ENCODE measurements at regions not wholly inside any gene's neighbourhood (a gene's known extent, or its start where the extent isn't known, plus 50 kb on each side); places are given as distances from the start of the nearest gene placed in this dataset.

DNA sequence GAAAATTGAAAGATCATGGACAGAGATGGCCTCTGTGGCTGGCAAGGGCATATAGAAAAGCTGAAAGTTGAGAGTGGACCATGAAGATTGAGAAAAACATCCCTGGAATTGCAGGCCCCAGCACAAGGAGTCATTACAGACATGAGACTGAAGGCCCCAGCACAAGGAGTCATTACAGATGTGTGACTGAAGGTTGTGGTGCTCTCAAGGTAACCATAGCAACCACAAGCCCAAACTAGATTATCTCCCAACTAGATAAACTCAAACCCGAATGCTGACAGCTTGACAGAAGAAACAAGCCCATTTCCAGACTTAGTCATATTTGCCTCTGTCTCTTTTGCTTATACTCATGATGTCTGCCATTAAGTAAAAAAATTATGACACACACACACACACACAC is 1252.1 kb upstream of the ADGRL4 start:
- no peak overlapping the region for H3K4me3 Mint-ChIP-seq
- TF ChIP-seq, protein P1, sequence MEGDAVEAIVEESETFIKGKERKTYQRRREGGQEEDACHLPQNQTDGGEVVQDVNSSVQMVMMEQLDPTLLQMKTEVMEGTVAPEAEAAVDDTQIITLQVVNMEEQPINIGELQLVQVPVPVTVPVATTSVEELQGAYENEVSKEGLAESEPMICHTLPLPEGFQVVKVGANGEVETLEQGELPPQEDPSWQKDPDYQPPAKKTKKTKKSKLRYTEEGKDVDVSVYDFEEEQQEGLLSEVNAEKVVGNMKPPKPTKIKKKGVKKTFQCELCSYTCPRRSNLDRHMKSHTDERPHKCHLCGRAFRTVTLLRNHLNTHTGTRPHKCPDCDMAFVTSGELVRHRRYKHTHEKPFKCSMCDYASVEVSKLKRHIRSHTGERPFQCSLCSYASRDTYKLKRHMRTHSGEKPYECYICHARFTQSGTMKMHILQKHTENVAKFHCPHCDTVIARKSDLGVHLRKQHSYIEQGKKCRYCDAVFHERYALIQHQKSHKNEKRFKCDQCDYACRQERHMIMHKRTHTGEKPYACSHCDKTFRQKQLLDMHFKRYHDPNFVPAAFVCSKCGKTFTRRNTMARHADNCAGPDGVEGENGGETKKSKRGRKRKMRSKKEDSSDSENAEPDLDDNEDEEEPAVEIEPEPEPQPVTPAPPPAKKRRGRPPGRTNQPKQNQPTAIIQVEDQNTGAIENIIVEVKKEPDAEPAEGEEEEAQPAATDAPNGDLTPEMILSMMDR (IDR thresholded peaks at IDR 0.05) = no peak
- H2AFZ ChIP-seq (ENCODE audit: insufficient read depth, low read depth, low read length, poor library complexity, severe bottlenecking) = no peak overlapping the region

DNA sequence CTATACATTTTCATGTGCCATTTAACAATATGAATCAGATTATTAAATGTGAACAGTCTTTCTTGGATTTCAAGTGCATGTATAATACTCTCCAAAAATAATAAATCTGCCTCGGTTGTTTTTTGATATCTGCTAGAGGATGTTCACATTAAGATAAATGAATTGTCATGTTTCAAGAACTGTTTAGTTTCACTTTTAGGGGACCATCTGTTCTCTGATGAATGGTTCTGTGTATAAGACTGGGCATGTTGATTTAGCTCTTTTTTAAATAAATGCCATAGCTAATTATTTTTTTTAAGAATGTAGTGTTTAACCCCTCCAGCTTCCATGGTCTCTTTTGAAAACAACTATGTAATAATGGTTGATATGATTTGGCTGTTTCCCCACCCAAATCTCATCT is 1245.1 kb upstream of the ADGRL4 start:
- no CpG with 5 or more reads among the region's 1 CpG for WGBS (ENCODE audit: insufficient coverage)
- Histone ChIP-seq H3K4me2 (replicated peaks; ENCODE audit: extremely low read depth, low read length, poor library complexity, severe bottlenecking) (no peak overlapping the region), H3K4me3 (replicated peaks in 1 of 3; ENCODE audit: low read depth in 2 of 3, low read length in 3 of 3) (no peak overlapping the region), H2AFZ (ENCODE audit: insufficient read depth, low read depth, low read length, poor library complexity, severe bottlenecking) (no peak overlapping the region), H3K36me3 (replicated peaks in 1 of 2; ENCODE audit: control insufficient read depth in 1 of 2, insufficient read depth in 2 of 2, low read length in 2 of 2) (no peaks in the 10 kb centered on the region), H3K9me3 (replicated peaks in 1 of 2; ENCODE audit: control insufficient read depth in 1 of 2, insufficient read depth in 1 of 2, low read length in 2 of 2) (peaks cover 7 to 14% of the 10 kb centered on the region in 2 donors), H4K20me1 (ENCODE audit: insufficient read depth, low read length) (no peaks in the 10 kb centered on the region), H3K9ac (ENCODE audit: insufficient read depth, low read length, poor library complexity, severe bottlenecking) (no peak overlapping the region), H3K79me2 (ENCODE audit: insufficient read depth, low read length) (no peaks in the 10 kb centered on the region), H3K4me1 (ENCODE audit: control insufficient read depth in 1 of 2, insufficient read depth in 2 of 2, low read length in 2 of 2) (no peaks in the 10 kb centered on the region), H3K27me3 (ENCODE audit: control insufficient read depth in 2 of 2, insufficient read depth in 2 of 2, low read length in 2 of 2) (no peaks in the 10 kb centered on the region), H3K27ac (ENCODE audit: low read depth in 1 of 2, low read length in 2 of 2) (no peak overlapping the region)
- intact Hi-C loops (cut with micrococcal nuclease) = no loop called here
- no peak overlapping the region for H3K4me3 Mint-ChIP-seq
- H3K36me3 Mint-ChIP-seq = no peaks in the 10 kb centered on the region
- H3K4me1 Mint-ChIP-seq = no peaks in the 10 kb centered on the region
- no peak overlapping the region for H3K27ac Mint-ChIP-seq
- DNase-seq = no peak
- no peaks in the 10 kb centered on the region for H3K27me3 Mint-ChIP-seq (ENCODE audit: low read depth in 3 of 3)
- H3K9me3 Mint-ChIP-seq = peaks cover 0 to 13% (median 2%) of the 10 kb centered on the region in 7 donors
- TF ChIP-seq, protein P1 (IDR thresholded peaks at IDR 0.05) = no peak

More for the DNA sequence above, 1252.1 kb upstream of the ADGRL4 start:
- WGBS (ENCODE audit: insufficient coverage) = no CpG with 5 or more reads among the region's 1 CpG
- Mint-ChIP-seq H3K9me3 (peaks cover 2 to 17% (median 6%) of the 10 kb centered on the region in 7 donors), H3K27ac (no peak overlapping the region), H3K36me3 (no peaks in the 10 kb centered on the region), H3K4me1 (no peaks in the 10 kb centered on the region), H3K27me3 (ENCODE audit: low read depth in 3 of 3) (peaks cover 0 to 1% (median 0%) of the 10 kb centered on the region in 3 donors)
- Histone ChIP-seq H4K20me1 (ENCODE audit: insufficient read depth, low read length) (no peaks in the 10 kb centered on the region), H3K4me1 (ENCODE audit: control insufficient read depth in 1 of 2, insufficient read depth in 2 of 2, low read length in 2 of 2) (no peaks in the 10 kb centered on the region), H3K4me2 (replicated peaks; ENCODE audit: extremely low read depth, low read length, poor library complexity, severe bottlenecking) (no peak overlapping the region), H3K27ac (ENCODE audit: low read depth in 1 of 2, low read length in 2 of 2) (no peak overlapping the region), H3K27me3 (ENCODE audit: control insufficient read depth in 2 of 2, insufficient read depth in 2 of 2, low read length in 2 of 2) (no peaks in the 10 kb centered on the region), H3K9me3 (replicated peaks in 1 of 2; ENCODE audit: control insufficient read depth in 1 of 2, insufficient read depth in 1 of 2, low read length in 2 of 2) (peaks cover 18 to 19% of the 10 kb centered on the region in 2 donors), H3K9ac (ENCODE audit: insufficient read depth, low read length, poor library complexity, severe bottlenecking) (no peak overlapping the region), H3K36me3 (replicated peaks in 1 of 2; ENCODE audit: control insufficient read depth in 1 of 2, insufficient read depth in 2 of 2, low read length in 2 of 2) (no peaks in the 10 kb centered on the region), H3K4me3 (replicated peaks in 1 of 3; ENCODE audit: low read depth in 2 of 3, low read length in 3 of 3) (no peak overlapping the region), H3K79me2 (ENCODE audit: insufficient read depth, low read length) (no peaks in the 10 kb centered on the region)
- intact Hi-C loops (cut with micrococcal nuclease) = no loop called here
- no peak for DNase-seq
